CD14-positive monocyte (primary cell): ENCODE measurements at regions not wholly inside any gene's neighbourhood (a gene's known extent, or its start where the extent isn't known, plus 50 kb on each side); places are given as distances from the start of the nearest gene placed in this dataset.

Experiments used
- DNase-seq, 3 donors: peaks; one replicate each; pipeline ENCODE4 v3.0.0-alpha.2; 2011 to 2022
- H2AFZ ChIP-seq: 2 replicates; pipeline ENCODE4 v1.6.0; 2012; ENCODE audit warnings: mild to moderate bottlenecking, low read depth, low read length, inconsistent platforms; ENCODE audit not compliant: insufficient read depth, poor library complexity, severe bottlenecking
- H3K27ac ChIP-seq, 2 donors: 1 replicate in 1 of 2; 2 replicates in 1 of 2; pipeline ENCODE4 v1.5.1; 2012 to 2013; ENCODE audit warnings: low read length in 2 of 2, control low read depth in 1 of 2, inconsistent platforms in 1 of 2, low read depth in 1 of 2, mild to moderate bottlenecking in 1 of 2
- H3K27me3 ChIP-seq, 2 donors: one replicate each; pipeline versions ENCODE4 v1.6.0 to v1.6.1; 2011 to 2013; ENCODE audit warnings: low read length in 2 of 2; ENCODE audit not compliant: control insufficient read depth in 2 of 2, insufficient read depth in 2 of 2
- H3K36me3 ChIP-seq, 2 donors: replicated peaks in 1 of 2; 1 replicate in 1 of 2; 2 replicates in 1 of 2; pipeline versions ENCODE4 v1.5.1 to v1.6.1; 2012 to 2013; ENCODE audit warnings: low read length in 2 of 2, control low read depth in 1 of 2, inconsistent platforms in 1 of 2, mild to moderate bottlenecking in 1 of 2; ENCODE audit not compliant: insufficient read depth in 2 of 2, control insufficient read depth in 1 of 2
- H3K4me1 ChIP-seq, 2 donors: 1 replicate in 1 of 2; 2 replicates in 1 of 2; pipeline versions ENCODE4 v1.5.1 to v1.6.1; 2012 to 2013; ENCODE audit warnings: low read length in 2 of 2, control low read depth in 1 of 2, inconsistent platforms in 1 of 2, mild to moderate bottlenecking in 1 of 2, moderate library complexity in 1 of 2; ENCODE audit not compliant: insufficient read depth in 2 of 2, control insufficient read depth in 1 of 2
- H3K4me2 ChIP-seq: replicated peaks from 2 replicates; pipeline ENCODE3; 2012; ENCODE audit warnings: low read length, moderate library complexity, mild to moderate bottlenecking; ENCODE audit not compliant: poor library complexity, severe bottlenecking; ENCODE audit errors: extremely low read depth
- H3K4me3 ChIP-seq, 3 experiments: fragments of 200-600 bp in 1 of 3; sonication (generic) in 1 of 3; replicated peaks in 1 of 3; 1 replicate in 2 of 3; 2 replicates in 1 of 3; pipeline ENCODE4 v1.5.1; 2011 to 2013; ENCODE audit warnings: low read length in 3 of 3, mild to moderate bottlenecking in 3 of 3, control low read depth in 2 of 3, low read depth in 2 of 3, inconsistent platforms in 1 of 3, moderate library complexity in 1 of 3
- H3K79me2 ChIP-seq: 2 replicates; pipeline ENCODE4 v1.6.0; 2012; ENCODE audit warnings: mild to moderate bottlenecking, control low read depth, inconsistent platforms, low read length, moderate library complexity; ENCODE audit not compliant: insufficient read depth
- H3K9ac ChIP-seq: 2 replicates; pipeline ENCODE4 v1.6.0; 2017; ENCODE audit warnings: low read length, mild to moderate bottlenecking; ENCODE audit not compliant: insufficient read depth, poor library complexity, severe bottlenecking
- H3K9me3 ChIP-seq, 2 donors: replicated peaks in 1 of 2; 1 replicate in 1 of 2; 2 replicates in 1 of 2; pipeline versions ENCODE4 v1.5.1 to v1.6.1; 2012 to 2013; ENCODE audit warnings: low read length in 2 of 2, control low read depth in 1 of 2; ENCODE audit not compliant: control insufficient read depth in 1 of 2, insufficient read depth in 1 of 2
- H4K20me1 ChIP-seq: 2 replicates; pipeline ENCODE4 v1.6.0; 2012; ENCODE audit warnings: mild to moderate bottlenecking, low read length, control low read depth, moderate library complexity; ENCODE audit not compliant: insufficient read depth
- H3K27ac Mint-ChIP-seq, 7 donors: one replicate each; pipeline ENCODE4 v1.8.0; 2020; ENCODE audit warnings: mild to moderate bottlenecking in 7 of 7, mixed read lengths in 7 of 7, moderate library complexity in 6 of 7, inconsistent platforms in 2 of 7
- H3K27me3 Mint-ChIP-seq, 3 donors: one replicate each; pipeline ENCODE4 v1.8.0; 2021 to 2022; ENCODE audit warnings: low read depth in 3 of 3, mild to moderate bottlenecking in 3 of 3, mixed read lengths in 3 of 3, moderate library complexity in 3 of 3, inconsistent platforms in 1 of 3
- H3K36me3 Mint-ChIP-seq, 2 donors: one replicate each; pipeline ENCODE4 v1.8.0; 2020; ENCODE audit warnings: mixed read lengths in 2 of 2, inconsistent platforms in 1 of 2, mild to moderate bottlenecking in 1 of 2
- H3K4me1 Mint-ChIP-seq: one replicate; pipeline ENCODE4 v1.8.0; 2020; ENCODE audit warnings: mild to moderate bottlenecking, mixed read lengths
- H3K4me3 Mint-ChIP-seq, 2 donors: one replicate each; pipeline ENCODE4 v1.8.0; 2020; ENCODE audit warnings: mild to moderate bottlenecking in 2 of 2, mixed read lengths in 2 of 2, moderate library complexity in 1 of 2
- H3K9me3 Mint-ChIP-seq, 7 donors: one replicate each; pipeline ENCODE4 v1.8.0; 2020 to 2022; ENCODE audit warnings: mixed read lengths in 7 of 7, mild to moderate bottlenecking in 6 of 7, moderate library complexity in 6 of 7, inconsistent platforms in 2 of 7
- CTCF ChIP-seq: fragments of 200-600 bp; IDR thresholded peaks from one replicate; pipeline ENCODE4 v1.8.0; 2022; ENCODE audit warnings: antibody characterized with exemption, mild to moderate bottlenecking
- WGBS: methylation state at CpG from one replicate; pipeline ENCODE4 v1.1.5; 2013; ENCODE audit warnings: missing lambda C conversion rate; ENCODE audit not compliant: insufficient coverage; 5-methylcytosine and 5-hydroxymethylcytosine counted together
- intact Hi-C, 2 donors: fragments of 100-400 bp; cut with micrococcal nuclease; formaldehyde crosslinking; loops; one replicate each; pipeline versions ENCODE4 v1.15.0 to v1.15.1; 2023

- no peak overlapping the region for H3K4me3 ChIP-seq
- peak overlapping the region in 1 of 2 donors; percentile 33 for H3K4me3 Mint-ChIP-seq
Measured at GRCh38 chr2:215653344-215654030, 217.6 kb upstream of the FN1 start.

GRCh38 chr2:215652388-215652787, 216.5 kb upstream of the FN1 start:
- H3K27me3 ChIP-seq = peaks cover 3 to 4% of the 10 kb centered on the region in 2 donors
- H3K4me3 ChIP-seq = no peak overlapping the region
- no peak overlapping the region for H3K4me2 ChIP-seq
- no peaks in the 10 kb centered on the region for H3K9me3 ChIP-seq
- Mint-ChIP-seq H3K36me3 (no peaks in the 10 kb centered on the region), H3K27me3 (peaks cover 3 to 28% (median 13%) of the 10 kb centered on the region in 3 donors), H3K9me3 (peaks cover 0 to 7% (median 0%) of the 10 kb centered on the region in 7 donors), H3K4me3 (no peak overlapping the region), H3K4me1 (no peaks in the 10 kb centered on the region), H3K27ac (no peak overlapping the region)
- no peaks in the 10 kb centered on the region for H3K79me2 ChIP-seq
- H2AFZ ChIP-seq = no peak overlapping the region
- no peaks in the 10 kb centered on the region for H3K36me3 ChIP-seq
- no peak for TF ChIP-seq CTCF
- no peaks in the 10 kb centered on the region for H3K4me1 ChIP-seq
- DNase-seq = no peak
- no peak overlapping the region for H3K27ac ChIP-seq
- intact Hi-C loops = no loop called here
- no peak overlapping the region for H3K9ac ChIP-seq
- no peaks in the 10 kb centered on the region for H4K20me1 ChIP-seq
- WGBS = 80% methylated on average over 1 of the region's 2 CpGs

More at GRCh38 chr2:215653344-215654030, 217.6 kb upstream of the FN1 start:
- peaks cover 3 to 26% (median 13%) of the 10 kb centered on the region in 3 donors for H3K27me3 Mint-ChIP-seq
- H3K27ac Mint-ChIP-seq = no peak overlapping the region
- Histone ChIP-seq H3K36me3 (no peaks in the 10 kb centered on the region), H4K20me1 (no peaks in the 10 kb centered on the region), H3K9me3 (no peaks in the 10 kb centered on the region), H3K4me1 (no peaks in the 10 kb centered on the region), H3K27me3 (peaks cover 3 to 4% of the 10 kb centered on the region in 2 donors), H3K79me2 (no peaks in the 10 kb centered on the region), H3K9ac (no peak overlapping the region), H3K27ac (no peak overlapping the region), H2AFZ (no peak overlapping the region), H3K4me2 (no peak overlapping the region)
- H3K4me1 Mint-ChIP-seq = no peaks in the 10 kb centered on the region
- WGBS = 77% methylated on average over 3 of the region's 4 CpGs
- no peaks in the 10 kb centered on the region for H3K36me3 Mint-ChIP-seq
- H3K9me3 Mint-ChIP-seq = peaks cover 0 to 7% (median 0%) of the 10 kb centered on the region in 7 donors
- DNase-seq = no peak
- no peak for TF ChIP-seq CTCF
- intact Hi-C loops = no loop called here
